ENCODE measurements at regions not wholly inside any gene's neighbourhood (a gene's known extent, or its start where the extent isn't known, plus 50 kb on each side); places are given as distances from the start of the nearest gene placed in this dataset.
"Not testable (repeated sequence)": the region's sequence is repeated elsewhere in the genome, so short reads cannot be mapped to it uniquely, and the experiment has no call there.

DNA sequence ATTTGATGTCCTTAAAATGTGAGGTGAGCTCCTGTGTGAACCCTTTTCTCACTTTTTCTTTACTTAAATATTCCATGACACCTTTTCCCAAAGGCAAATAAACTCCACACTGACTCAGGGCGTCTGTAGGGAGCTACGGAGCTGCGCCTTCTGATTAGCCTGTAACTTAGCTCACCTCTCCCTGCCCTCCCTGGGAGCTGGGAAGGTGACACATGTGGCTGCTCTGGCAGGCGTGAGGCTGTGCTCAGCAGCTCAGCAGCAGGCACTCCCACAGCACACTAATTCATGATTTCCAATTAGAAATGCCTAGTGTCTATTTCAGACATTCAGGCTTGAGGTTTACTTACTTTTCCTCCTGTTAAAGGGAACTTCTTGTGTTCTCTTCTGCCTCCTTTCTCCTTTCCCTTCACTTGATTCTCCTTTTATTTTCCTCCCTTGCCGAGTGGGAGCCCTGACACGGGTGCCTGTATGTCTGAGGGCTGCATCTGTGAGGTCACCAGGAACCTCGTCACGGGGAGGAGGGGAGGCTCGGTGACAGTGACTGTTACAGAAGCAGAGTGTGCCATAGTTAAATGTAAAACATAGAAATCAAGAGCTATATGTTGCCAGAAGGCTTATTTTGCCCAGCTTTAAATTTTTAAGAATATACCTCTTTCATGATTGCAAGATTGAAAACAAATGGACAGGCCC is 437.1 kb downstream of the DCDC2C start:
- DNase-seq = no peak

DNA sequence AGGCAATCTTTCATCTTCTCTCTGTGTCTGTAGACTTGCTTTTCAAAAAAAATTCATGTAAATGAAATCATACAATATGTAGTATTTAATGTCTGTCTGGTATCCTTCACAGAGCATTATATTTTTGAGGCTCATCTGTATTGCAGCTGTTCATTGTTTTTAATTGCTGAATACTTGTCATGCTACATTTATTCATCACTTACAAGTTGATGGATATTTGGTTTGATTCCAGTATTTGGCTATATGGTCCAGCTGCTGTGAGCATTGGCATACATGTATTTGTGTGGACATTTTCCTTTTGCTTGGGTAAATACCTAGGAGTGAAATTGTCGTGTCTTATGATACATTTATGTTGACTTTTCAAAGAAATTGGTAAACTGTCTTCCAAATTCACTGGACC is 441.4 kb downstream of the DCDC2C start:
- no peak for DNase-seq

DNA sequence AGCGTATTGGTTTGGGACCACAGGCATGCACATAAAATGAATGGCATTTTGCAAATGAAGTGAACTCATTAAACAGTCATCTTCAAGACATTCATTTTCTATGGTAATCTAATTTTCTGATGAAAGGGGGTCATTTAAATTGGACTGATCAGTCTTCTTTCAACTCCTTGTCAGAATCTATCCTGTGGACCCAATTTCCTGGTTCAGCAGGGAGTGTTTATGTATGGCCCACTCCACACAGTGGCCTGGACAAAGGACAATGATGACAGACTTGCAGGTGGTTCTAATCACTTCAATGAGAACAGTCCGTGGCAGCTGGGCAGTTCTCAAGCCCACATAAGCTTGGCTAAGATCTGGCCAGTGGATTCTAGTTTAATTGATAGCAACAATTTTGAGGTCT is 448.1 kb downstream of the DCDC2C start:
- no peak for DNase-seq

DNA sequence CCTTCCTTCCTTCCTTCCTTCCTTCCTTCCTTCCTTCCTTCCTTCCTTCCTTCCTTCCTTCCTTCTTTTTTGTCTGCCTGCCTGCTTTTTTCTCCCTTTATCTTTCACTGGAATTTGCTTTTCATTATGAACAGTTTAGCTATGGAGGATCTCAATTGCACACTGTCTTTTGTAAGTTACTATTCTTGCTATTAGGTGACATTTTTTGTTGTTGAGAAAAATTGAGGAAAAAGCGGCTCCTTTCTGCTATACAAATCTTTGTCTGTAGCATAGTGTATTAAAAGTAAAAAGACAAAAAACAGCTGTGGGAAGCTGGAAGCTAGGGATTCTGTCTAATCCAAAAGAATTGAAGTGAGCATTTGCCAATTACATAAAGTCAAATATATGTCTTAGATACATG is 448.7 kb downstream of the DCDC2C start:
- no peak for DNase-seq

DNA sequence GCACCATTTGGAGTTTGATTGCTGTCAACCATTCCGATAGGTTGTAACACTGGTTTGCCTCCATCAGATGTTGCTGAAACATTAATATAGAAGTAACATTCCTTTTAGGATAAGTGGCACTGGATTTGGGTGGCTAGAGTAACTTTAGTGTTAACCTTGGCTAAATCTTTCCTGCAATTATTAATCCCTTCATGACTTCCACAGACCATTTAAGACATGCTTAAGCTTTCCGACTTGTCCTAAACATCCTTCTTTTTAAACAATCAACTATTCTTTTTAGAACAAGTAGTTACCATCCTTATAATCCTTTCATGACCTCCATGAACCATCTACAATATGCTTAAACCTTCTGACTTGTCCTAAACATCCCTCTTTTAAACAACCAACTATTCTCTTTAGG is 465.5 kb downstream of the DCDC2C start:
- DNase-seq = no peak

DNA sequence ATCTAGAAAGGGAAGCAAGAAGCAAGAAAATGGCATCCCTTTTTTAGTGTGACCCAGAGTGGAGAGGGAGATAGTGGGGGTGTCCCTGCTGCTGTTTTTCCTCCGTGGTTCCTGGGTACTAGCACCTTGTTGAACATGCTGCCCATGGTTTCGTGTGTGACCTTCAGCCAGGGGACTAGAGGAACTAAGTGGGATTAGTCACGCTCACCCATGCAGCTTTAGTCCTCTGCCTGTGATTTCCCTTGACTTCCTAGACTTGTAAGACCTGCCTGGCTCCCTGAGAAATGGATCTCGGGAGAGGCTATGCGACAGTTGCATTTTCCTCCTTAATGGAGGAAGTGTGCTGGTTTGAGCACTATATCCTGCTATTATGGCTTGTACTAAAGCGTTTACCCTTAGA is 471.4 kb downstream of the DCDC2C start:
- DNase-seq = no peak

DNA sequence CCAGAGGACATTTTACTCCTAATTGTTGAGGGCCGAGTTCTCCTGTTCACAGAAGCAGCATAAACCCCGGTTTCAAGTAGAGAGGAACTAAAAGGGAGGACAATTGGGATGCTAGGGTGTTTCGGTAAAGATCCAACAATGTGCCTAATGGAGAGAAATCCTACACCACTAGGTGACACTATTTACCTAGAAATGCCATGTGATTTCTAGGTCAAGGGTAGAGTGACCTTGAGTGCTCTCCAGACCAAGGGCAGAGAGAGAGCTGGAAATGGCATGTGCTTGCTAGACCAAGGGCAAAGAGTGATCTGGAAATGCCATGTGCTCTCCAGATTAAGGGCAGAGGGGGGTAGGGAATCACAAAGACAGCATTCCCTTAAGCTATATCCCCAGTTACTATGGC is 472.0 kb downstream of the DCDC2C start:
- no peak for DNase-seq

DNA sequence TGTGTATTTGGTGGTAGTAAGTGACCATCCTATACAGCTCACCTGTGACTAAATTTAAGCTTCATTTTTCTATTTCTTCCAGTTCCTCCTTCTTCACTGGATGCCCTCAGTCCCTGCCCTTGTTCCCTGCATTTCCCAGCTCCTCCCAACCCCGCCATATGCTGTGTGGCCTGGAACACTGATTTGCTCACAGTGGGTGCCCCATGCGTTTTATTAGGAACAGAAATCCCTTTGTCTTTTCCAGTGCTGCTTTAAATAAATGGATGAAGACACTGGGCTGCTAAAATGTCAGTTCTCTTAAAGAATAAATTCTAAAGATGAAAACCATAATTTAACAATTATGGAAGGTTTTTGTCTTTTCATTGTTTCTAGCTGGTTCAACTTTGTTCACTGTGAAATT is 477.3 kb downstream of the DCDC2C start:
- no peak for DNase-seq

DNA sequence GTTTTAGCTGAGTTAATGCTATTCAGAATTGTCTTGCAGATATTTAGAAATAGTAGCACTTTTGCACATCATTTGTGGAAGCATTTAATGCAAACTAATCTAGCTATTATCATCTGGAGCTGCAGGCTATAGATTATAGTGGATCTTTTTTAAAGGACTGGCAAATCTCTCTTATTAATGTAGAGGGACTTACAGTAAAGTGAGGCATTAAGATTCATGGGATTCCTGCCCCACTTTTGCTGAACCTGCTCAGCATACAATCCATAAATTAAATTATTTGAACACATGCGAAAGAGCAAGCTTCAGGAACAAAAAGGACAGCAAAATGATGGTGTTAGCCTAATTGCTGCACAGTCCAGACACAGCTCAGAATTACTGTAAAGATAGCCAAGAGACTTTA is 477.7 kb downstream of the DCDC2C start:
- DNase-seq = no peak

DNA sequence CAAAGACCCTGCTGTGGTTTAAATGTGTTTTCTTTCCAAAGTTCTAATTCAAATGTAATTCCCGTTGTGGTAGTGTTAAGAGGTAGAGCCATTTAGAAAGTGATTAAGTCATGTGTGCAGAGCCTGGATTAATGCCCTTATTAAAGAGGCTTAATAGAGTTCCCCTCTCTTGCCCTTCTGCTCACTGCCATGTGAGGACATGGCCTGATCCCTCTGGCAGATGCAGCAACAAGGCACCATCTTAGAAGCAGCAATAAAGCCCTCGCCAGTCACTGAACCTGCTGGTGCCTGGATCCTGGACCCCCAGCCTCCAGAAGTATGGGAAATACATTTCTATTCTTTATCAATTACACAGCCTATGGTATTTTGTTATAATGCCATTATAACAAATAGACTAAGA is 485.2 kb downstream of the DCDC2C start:
- DNase-seq = no peak

DNA sequence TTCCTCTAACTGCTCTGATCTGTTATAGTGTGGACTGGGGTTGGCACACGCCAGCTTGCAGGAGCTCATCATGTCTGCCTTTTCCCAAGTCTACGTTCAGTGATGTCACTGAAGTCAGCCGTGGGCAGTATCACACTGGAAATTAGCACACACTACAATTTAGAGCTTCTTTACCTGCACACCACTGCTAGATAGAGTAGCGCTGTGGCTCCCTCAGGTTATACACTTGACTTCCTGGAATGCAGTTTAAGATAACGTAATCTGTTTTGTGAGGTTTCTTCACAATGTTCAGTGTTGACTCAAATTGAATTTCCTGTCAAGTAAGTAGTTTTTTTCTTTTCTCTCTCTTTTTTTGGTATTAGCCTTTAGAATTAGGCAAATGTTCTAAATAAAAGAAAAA is 487.2 kb downstream of the DCDC2C start:
- no peak for DNase-seq

DNA sequence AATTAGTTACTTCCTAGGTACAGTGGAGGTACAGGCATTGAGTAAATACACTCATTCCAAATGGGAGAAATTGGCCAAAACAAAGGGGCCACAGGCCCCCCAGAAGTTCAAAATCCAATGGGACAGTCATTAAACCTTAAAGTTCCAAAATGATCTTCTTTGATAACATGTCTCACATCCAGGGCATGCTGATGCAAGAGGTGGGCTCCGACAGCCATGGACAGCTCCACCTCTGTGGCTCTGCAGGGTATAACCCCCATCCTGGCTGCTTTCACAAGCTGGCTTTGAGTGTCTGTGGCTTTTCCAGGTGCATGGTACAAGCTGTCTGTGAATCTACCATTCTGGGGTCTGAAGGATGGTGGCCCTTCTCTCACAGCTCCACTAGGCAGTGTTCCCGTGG is 488.7 kb downstream of the DCDC2C start:
- DNase-seq = no peak

DNA sequence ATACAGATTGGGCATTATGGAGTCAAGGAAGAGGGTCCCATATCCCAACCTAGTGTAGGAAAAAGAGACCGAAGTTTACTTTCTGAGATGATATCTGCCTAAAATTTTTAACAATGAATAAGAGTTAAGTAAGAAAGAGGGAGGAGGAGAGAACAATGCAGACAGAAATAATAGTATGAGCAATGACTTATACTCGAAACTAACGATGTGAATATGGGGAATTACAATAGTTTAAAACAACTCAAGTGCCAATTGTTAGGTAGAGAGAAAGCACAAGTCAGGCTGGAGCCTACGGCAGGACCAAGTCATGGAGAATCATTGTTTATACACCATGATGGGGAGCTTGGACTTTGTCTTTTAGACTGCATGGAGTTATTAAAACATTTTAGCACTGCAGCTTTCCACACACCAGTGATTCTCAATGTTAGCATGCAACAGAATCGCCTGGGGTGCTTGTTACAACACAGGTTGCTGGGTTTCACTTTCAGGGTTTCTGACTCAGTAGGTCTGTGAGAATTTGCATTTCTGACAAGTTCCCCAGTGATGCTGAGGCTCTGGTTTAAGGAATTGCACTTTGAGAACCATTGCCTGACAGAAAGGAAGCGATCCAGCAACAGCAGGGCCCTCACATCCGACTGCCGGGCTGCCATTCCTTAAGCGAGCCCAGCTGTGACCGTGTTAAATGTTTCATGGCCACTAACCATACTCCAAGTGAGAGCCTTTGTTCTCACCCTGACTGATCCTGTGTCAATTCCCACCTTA is 511.2 kb downstream of the DCDC2C start:
- no peak for DNase-seq

DNA sequence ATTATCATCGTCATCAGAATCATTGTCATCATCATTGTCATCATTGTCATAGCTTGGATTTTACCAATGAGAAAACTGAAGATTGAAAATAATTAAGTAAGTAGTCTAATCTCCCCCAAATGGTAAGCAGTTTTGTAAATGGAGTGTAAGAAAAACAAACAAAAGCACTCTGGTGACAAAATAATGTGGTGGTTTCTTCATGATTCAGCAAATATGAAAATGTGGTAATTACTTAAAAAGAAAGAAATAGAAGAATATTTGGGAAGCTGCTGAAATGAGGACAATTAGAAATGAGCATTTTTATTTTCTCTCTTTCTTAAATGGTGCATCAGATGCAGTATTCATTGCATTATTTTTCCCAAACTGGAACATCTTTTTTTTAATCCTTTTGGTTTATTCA is 514.4 kb downstream of the DCDC2C start:
- no peak for DNase-seq

DNA sequence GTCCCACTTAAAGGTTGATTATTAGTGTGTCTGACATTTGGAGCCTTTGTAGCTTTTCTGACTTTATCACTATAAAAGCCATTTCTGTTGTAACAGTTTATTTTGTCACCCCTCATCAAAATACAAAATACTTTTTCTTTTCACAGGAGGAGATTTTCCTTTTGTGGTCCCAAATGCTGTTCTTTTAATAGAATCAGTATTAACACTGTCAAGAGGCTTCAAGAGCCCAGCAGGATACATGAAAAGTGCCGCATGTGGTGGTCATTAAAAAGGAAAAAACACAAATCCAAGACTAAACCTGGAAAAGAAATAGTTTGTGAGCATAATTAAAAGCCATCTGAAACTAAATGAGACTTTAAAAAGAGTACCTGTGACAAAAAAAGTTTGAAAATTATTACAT is 515.7 kb downstream of the DCDC2C start:
- DNase-seq = no peak

DNA sequence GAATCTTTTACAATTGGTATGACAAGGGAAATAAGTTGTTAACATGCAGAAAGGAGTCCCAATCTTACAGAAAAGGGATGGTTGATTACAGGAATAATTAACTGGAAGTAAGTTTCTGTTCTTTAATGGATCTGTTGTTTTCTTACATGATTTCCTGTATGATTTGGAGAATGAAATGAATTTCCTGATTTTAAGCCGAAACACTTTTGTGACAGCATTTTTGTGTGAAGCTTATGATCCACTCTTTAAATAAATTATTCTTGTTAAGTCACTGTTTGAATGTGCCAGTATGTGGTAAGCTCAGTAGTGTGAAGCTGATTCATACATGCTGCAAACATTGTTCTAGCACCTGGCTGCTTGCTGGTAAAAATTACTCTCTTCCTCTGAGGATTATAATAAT is 516.2 kb downstream of the DCDC2C start:
- no peak for DNase-seq

DNA sequence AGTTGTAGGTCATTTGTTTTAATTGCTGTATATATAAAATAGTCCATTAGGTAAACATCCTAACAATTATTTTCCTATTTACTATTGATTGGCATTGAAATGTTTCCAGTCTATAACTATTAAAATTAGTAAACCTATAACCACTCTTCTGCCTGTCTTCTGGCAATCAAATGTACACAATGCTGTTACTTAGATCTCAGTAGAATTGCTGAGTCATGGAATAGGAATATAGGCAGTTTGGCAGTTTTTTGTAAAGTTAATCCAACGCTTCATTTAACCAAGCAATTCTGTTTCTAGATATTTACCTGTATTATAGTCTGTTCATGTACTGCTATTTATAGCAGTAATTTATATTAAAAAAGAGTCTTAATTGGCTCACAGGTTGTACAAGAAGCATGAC is 518.1 kb downstream of the DCDC2C start:
- DNase-seq = no peak

DNA sequence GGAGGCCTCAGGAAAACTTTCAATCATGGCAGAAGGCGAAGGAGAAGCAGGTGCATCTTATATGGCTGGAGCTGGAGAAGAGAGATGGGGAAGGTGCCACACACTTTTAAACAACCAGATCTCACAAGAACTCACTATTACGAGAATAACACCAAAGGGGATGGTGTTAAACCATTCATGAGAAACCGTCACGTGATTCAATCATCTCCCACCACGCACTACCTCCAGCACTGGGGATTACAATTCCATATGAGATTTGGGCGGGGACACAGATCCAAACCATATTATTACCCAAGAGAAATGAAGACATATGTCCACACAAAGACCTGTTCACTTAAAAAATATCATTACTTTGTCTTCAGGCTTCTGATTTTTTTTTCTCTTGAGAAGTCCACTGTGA is 518.5 kb downstream of the DCDC2C start:
- no peak for DNase-seq

DNA sequence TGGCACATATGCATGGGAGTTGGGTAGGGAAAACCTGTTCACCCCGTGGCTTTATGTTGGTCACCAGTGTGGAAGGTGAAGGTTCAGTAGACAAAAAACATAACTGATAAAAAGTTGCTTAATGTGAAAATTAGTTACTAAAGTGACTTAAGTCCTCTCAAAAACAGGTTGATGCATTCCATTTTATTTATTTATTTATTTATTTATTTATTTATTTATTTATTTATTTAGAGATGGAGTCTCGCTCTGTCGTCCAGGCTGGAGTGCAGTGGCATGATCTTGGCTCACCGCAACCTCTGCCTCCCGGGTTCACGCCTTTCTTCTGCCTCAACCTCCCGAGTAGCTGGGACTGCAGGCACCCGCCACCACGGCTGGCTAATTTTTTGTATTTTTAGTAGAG is 541.0 kb downstream of the DCDC2C start:
- not testable (repeated sequence) for DNase-seq

DNA sequence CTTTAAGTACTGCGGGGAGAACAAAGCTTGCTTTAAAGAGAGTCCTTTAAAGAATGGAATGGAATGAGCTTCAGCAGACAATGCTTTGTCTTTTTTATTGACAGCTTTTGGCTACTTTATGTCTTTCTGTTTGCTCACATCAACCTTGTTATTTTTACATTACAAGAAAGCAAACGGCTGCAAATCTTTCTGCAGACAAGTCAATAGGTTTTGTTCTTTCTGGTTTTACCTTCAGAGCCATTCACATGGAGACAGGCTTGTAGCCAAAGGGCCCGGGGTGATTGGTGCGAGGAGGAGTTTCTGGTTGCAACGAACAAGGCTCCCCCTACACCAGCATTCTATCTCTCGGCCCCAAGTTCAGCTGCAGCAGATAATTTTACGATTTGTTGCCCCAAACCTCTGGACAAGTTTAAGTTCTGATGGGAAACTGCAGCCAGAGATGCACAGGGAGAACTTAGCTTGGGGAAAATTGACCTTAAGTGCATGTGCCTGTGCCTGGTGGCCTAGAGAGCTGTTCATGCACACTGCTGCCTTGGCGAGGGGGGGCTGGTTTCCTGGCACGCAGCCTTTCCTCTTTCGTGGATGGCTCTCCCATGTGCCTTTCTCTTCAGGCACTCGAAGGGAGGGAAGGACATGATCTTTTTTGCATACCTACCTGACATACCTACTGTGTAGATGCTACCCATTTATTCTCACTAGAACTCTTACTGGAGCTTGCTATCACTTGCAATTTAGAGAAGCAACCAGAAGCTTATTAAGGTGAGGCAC is 543.2 kb downstream of the DCDC2C start:
- DNase-seq = no peak

DNA sequence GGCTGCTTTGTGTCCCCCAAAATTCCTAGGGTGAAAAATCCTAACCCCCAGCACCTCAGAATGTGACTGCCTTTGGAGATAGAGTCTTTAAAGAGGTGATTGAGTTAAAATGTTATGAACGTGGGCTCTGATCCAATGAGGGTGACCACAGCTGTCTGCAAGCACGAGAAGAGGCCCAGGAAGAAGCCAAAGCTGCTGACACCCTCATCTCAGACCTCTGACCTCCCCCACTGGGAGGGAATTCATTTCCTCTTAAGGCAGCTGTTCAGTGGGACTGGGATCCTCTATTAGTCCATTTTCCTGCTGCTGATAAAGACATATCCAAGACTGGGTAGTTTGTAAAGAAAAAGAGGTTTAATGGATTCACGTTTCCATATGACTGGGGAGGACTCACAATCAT is 544.4 kb downstream of the DCDC2C start:
- DNase-seq = no peak

DNA sequence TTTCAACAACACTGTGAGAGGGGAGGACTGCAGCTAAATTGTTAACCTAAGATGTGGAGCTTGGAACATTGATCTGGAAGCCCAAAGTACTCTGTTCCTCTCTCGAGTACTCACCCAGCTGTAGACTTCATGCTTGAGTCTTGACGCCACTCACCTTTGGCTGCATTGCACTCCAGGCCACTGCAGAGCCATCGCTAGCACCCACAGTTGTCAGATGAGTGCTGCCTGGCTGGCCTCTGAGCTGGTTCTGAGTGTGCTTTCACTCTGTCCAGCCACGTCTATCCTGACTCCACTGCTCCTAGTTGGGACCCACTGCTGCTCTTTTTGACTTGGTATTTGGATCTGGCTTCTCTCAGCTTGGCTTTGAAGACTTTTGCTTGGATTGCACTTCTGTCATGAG is 552.1 kb downstream of the DCDC2C start:
- no peak for DNase-seq

DNA sequence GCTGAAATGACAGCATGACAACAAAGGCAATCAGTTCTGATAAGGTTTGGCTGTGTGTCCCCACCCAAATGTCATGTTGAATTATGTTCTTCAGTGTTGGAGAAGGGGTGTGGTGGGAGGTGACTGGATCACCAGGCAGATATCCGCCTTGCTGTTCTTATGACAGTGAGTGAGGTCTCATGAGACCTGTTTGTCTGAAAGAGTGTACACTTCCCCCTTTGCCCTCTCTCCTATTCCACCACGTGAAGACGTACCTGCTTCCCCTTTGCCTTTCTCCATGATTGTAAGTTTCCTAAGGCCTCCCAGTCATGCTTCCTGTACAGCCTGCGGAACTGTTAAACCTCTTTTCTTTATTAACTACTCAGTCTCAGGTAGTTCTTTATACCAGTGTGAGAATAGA is 553.0 kb downstream of the DCDC2C start:
- DNase-seq = no peak

DNA sequence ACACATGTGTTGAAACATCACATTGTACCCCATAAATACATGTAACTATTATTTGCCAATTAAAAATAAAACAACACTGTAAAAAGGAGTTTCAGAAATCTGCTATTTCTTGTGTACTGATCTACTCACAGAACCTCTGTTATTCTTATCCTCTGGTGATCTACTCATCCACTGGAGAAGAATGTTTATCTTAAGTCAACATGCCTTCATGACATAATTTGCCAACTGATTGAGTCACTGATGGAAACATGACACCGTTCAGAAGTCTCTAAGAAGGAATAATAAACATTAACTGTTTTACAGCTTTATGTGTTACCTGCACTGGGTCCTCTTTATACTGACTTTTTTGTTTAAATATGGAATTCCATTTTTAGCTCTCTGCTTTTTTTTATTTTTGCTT is 555.2 kb downstream of the DCDC2C start:
- DNase-seq = no peak

All from stimulated activated CD4-positive, alpha-beta T cell treated with anti-CD3 and anti-CD28 coated beads, Interleukin-2, amount 100 ng/mL, for 48 hours (primary cell).